ENCODE measurements at regions not wholly inside any gene's neighbourhood (a gene's known extent, or its start where the extent isn't known, plus 50 kb on each side); places are given as distances from the start of the nearest gene placed in this dataset.

- ChIA-PET POLR2A (no interaction called here), CTCF (ENCODE audit: low intra/inter-chr PET ratio) (no interaction called here)
- Histone ChIP-seq H4K20me1 (replicated peaks; ENCODE audit: control insufficient read depth, insufficient read depth, low read length) (no peaks in the 10 kb centered on the region), H3K4me1 (replicated peaks in 1 of 2; ENCODE audit: control insufficient read depth in 2 of 2, insufficient read depth in 2 of 2, low read length in 2 of 2) (no peaks in the 10 kb centered on the region), H2AFZ (ENCODE audit: low read depth, low read length) (no peak overlapping the region), H3K4me2 (ENCODE audit: insufficient read depth, low read length) (no peak overlapping the region), H3K9ac (ENCODE audit: insufficient read depth in 1 of 2, low read depth in 2 of 2, low read length in 2 of 2) (no peak overlapping the region), H3K4me3 (no peak overlapping the region), H3K36me3 (ENCODE audit: control insufficient read depth, insufficient read depth, low read length) (no peaks in the 10 kb centered on the region), H3K79me2 (ENCODE audit: control insufficient read depth, insufficient read depth, low read length) (no peaks in the 10 kb centered on the region), H3K27ac (ENCODE audit: extremely low read depth, low read depth, low read length) (no peak overlapping the region), H3K27me3 (ENCODE audit: control insufficient read depth in 2 of 2, insufficient read depth in 2 of 2, low read length in 2 of 2) (no peaks in the 10 kb centered on the region), H3K9me1 (ENCODE audit: control insufficient read depth, insufficient read depth, low read length) (no peaks in the 10 kb centered on the region), H3K9me3 (replicated peaks; ENCODE audit: control insufficient read depth, insufficient read depth, low read depth, low read length) (no peaks in the 10 kb centered on the region)
- in situ Hi-C loops (cut with MboI) (no loop called here), intact Hi-C loops (cut with micrococcal nuclease) (no loop called here)
- ATAC-seq (no peak), FAIRE-seq (no peak), DNase-seq (ENCODE audit: extremely low read depth in 1 of 4, low spot score in 3 of 4) (no peak)
- no TSS peak for BruUV-seq (replicated peaks)
- TF ChIP-seq ZNF507 (tag; conservative IDR thresholded peaks at IDR 0.05) (no peak), RFX1 (IDR thresholded peaks at IDR 0.05) (no peak), ZNF778 (CRISPR knock-in tag; IDR thresholded peaks at IDR 0.05) (no peak), ZNF408 (CRISPR knock-in tag; IDR thresholded peaks at IDR 0.05; ENCODE audit: low read depth) (no peak), ZNF174 (CRISPR knock-in tag; IDR thresholded peaks at IDR 0.05) (no peak), NRF1 (conservative IDR thresholded peaks at IDR 0.05 in 1 of 2, IDR thresholded peaks at IDR 0.05 in 1 of 2) (no peak), FOXP1 (CRISPR knock-in tag; IDR thresholded peaks at IDR 0.05) (no peak), ZNF445 (CRISPR knock-in tag; IDR thresholded peaks at IDR 0.05; ENCODE audit: low read depth) (no peak), SP2 (IDR thresholded peaks at IDR 0.05; ENCODE audit: extremely low read depth, low read depth, low read length, poor library complexity, severe bottlenecking) (no peak), TAL1 (IDR thresholded peaks at IDR 0.05) (no peak), SETDB1 (IDR thresholded peaks at IDR 0.05; ENCODE audit: low read length) (no peak), ZBTB5 (IDR thresholded peaks at IDR 0.05) (no peak), TOE1 (IDR thresholded peaks at IDR 0.05; ENCODE audit: borderline replicate concordance) (no peak), TOE1 (CRISPR knock-in tag; IDR thresholded peaks at IDR 0.05; ENCODE audit: borderline replicate concordance, low read depth) (no peak), SIRT6 (IDR thresholded peaks at IDR 0.05; ENCODE audit: low read depth, low read length) (no peak)
- TF ChIP-seq, protein P1, sequence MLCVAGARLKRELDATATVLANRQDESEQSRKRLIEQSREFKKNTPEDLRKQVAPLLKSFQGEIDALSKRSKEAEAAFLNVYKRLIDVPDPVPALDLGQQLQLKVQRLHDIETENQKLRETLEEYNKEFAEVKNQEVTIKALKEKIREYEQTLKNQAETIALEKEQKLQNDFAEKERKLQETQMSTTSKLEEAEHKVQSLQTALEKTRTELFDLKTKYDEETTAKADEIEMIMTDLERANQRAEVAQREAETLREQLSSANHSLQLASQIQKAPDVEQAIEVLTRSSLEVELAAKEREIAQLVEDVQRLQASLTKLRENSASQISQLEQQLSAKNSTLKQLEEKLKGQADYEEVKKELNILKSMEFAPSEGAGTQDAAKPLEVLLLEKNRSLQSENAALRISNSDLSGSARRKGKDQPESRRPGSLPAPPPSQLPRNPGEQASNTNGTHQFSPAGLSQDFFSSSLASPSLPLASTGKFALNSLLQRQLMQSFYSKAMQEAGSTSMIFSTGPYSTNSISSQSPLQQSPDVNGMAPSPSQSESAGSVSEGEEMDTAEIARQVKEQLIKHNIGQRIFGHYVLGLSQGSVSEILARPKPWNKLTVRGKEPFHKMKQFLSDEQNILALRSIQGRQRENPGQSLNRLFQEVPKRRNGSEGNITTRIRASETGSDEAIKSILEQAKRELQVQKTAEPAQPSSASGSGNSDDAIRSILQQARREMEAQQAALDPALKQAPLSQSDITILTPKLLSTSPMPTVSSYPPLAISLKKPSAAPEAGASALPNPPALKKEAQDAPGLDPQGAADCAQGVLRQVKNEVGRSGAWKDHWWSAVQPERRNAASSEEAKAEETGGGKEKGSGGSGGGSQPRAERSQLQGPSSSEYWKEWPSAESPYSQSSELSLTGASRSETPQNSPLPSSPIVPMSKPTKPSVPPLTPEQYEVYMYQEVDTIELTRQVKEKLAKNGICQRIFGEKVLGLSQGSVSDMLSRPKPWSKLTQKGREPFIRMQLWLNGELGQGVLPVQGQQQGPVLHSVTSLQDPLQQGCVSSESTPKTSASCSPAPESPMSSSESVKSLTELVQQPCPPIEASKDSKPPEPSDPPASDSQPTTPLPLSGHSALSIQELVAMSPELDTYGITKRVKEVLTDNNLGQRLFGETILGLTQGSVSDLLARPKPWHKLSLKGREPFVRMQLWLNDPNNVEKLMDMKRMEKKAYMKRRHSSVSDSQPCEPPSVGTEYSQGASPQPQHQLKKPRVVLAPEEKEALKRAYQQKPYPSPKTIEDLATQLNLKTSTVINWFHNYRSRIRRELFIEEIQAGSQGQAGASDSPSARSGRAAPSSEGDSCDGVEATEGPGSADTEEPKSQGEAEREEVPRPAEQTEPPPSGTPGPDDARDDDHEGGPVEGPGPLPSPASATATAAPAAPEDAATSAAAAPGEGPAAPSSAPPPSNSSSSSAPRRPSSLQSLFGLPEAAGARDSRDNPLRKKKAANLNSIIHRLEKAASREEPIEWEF (CRISPR knock-in tag; IDR thresholded peaks at IDR 0.05): no peak
- TF ChIP-seq, protein P2, sequence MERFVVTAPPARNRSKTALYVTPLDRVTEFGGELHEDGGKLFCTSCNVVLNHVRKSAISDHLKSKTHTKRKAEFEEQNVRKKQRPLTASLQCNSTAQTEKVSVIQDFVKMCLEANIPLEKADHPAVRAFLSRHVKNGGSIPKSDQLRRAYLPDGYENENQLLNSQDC (CRISPR knock-in tag; IDR thresholded peaks at IDR 0.05): no peak
These were observed 250.8 kb upstream of the ST6GAL2 start for GRCh38 chr2:107136733-107137132.

All from K562 (cell line).